H1 (cell line): ENCODE measurements at regions not wholly inside any gene's neighbourhood (a gene's known extent, or its start where the extent isn't known, plus 50 kb on each side); places are given as distances from the start of the nearest gene placed in this dataset.

Experiments
- EGR1 ChIP-seq: IDR thresholded peaks from 2 replicates; pipeline ENCODE4 v1.6.1; 2011; ENCODE audit warnings: low read depth, low read length, borderline replicate concordance
- HDAC2 ChIP-seq, 2 experiments: fragments of 300-600 bp in 1 of 2; sonication (generic) in 1 of 2; IDR thresholded peaks; 2 replicates each; pipeline ENCODE4 v1.6.1; 2011 to 2012; ENCODE audit warnings: low read depth in 2 of 2, low read length in 2 of 2, mild to moderate bottlenecking in 2 of 2, moderate library complexity in 2 of 2, borderline replicate concordance in 1 of 2, inconsistent platforms in 1 of 2
- TF ChIP-seq, protein P1 (sequence below): fragments of 300-600 bp; sonication (generic); IDR thresholded peaks from 2 replicates; pipeline ENCODE4 v1.7.1; 2012; ENCODE audit warnings: low read length, moderate library complexity, mild to moderate bottlenecking, inconsistent platforms; ENCODE audit not compliant: insufficient replicate concordance

- TF ChIP-seq, protein P1, sequence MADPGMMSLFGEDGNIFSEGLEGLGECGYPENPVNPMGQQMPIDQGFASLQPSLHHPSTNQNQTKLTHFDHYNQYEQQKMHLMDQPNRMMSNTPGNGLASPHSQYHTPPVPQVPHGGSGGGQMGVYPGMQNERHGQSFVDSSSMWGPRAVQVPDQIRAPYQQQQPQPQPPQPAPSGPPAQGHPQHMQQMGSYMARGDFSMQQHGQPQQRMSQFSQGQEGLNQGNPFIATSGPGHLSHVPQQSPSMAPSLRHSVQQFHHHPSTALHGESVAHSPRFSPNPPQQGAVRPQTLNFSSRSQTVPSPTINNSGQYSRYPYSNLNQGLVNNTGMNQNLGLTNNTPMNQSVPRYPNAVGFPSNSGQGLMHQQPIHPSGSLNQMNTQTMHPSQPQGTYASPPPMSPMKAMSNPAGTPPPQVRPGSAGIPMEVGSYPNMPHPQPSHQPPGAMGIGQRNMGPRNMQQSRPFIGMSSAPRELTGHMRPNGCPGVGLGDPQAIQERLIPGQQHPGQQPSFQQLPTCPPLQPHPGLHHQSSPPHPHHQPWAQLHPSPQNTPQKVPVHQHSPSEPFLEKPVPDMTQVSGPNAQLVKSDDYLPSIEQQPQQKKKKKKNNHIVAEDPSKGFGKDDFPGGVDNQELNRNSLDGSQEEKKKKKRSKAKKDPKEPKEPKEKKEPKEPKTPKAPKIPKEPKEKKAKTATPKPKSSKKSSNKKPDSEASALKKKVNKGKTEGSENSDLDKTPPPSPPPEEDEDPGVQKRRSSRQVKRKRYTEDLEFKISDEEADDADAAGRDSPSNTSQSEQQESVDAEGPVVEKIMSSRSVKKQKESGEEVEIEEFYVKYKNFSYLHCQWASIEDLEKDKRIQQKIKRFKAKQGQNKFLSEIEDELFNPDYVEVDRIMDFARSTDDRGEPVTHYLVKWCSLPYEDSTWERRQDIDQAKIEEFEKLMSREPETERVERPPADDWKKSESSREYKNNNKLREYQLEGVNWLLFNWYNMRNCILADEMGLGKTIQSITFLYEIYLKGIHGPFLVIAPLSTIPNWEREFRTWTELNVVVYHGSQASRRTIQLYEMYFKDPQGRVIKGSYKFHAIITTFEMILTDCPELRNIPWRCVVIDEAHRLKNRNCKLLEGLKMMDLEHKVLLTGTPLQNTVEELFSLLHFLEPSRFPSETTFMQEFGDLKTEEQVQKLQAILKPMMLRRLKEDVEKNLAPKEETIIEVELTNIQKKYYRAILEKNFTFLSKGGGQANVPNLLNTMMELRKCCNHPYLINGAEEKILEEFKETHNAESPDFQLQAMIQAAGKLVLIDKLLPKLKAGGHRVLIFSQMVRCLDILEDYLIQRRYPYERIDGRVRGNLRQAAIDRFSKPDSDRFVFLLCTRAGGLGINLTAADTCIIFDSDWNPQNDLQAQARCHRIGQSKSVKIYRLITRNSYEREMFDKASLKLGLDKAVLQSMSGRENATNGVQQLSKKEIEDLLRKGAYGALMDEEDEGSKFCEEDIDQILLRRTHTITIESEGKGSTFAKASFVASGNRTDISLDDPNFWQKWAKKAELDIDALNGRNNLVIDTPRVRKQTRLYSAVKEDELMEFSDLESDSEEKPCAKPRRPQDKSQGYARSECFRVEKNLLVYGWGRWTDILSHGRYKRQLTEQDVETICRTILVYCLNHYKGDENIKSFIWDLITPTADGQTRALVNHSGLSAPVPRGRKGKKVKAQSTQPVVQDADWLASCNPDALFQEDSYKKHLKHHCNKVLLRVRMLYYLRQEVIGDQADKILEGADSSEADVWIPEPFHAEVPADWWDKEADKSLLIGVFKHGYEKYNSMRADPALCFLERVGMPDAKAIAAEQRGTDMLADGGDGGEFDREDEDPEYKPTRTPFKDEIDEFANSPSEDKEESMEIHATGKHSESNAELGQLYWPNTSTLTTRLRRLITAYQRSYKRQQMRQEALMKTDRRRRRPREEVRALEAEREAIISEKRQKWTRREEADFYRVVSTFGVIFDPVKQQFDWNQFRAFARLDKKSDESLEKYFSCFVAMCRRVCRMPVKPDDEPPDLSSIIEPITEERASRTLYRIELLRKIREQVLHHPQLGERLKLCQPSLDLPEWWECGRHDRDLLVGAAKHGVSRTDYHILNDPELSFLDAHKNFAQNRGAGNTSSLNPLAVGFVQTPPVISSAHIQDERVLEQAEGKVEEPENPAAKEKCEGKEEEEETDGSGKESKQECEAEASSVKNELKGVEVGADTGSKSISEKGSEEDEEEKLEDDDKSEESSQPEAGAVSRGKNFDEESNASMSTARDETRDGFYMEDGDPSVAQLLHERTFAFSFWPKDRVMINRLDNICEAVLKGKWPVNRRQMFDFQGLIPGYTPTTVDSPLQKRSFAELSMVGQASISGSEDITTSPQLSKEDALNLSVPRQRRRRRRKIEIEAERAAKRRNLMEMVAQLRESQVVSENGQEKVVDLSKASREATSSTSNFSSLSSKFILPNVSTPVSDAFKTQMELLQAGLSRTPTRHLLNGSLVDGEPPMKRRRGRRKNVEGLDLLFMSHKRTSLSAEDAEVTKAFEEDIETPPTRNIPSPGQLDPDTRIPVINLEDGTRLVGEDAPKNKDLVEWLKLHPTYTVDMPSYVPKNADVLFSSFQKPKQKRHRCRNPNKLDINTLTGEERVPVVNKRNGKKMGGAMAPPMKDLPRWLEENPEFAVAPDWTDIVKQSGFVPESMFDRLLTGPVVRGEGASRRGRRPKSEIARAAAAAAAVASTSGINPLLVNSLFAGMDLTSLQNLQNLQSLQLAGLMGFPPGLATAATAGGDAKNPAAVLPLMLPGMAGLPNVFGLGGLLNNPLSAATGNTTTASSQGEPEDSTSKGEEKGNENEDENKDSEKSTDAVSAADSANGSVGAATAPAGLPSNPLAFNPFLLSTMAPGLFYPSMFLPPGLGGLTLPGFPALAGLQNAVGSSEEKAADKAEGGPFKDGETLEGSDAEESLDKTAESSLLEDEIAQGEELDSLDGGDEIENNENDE: no peak
- TF ChIP-seq EGR1 (no peak), HDAC2 (IDR thresholded peaks at IDR 0.05; ENCODE audit: borderline replicate concordance in 1 of 2, low read depth in 2 of 2, low read length in 2 of 2) (no peak)
These were observed 114.1 kb upstream of the KLHL4 start (continued) for GRCh38 chrX:87403551-87403950.
